ENCODE measurements at regions not wholly inside any gene's neighbourhood (a gene's known extent, or its start where the extent isn't known, plus 50 kb on each side); places are given as distances from the start of the nearest gene placed in this dataset.

DNA sequence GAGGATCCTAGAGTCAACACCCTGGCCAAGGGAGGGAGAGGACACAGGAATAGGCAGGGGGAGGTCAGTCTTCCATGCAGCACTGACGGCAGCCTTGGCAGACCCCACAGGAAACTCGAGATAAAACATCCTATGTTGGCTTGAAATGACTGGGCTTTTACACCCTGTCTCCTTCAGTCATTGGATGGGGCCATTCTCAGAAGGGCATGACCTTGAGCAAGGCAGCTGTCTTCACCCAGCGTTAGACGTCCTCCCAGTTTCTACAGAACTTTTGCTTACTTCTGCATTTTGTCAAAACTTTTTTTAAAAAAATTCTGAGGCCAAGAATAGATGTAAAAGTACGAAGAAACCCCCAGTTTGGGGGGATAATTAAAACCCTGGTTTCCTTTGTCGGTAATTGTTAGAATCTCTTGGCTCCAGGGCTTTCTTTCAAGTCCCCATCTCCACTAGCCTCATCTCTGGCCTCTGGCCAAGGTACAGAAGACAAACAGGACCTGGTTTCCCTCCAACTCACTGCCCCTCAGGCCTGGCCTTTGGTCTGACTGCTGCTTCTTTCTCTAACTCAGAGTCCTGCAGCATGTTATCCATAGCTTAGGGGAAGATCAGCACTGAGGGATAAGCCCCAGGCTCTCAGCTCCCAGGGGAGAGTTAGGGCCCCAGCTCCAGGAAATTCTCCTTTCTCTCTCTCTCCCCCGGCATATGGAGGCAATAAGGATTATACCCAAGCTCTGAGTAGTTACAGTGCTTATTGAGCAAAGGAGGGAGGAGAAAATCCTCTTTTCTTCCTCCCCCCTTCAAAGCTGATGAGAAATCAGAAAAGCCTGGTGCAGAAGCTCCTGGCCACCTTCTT is 51.6 kb upstream of the KCND3 start:
- no peak for DNase-seq

- no peak for DNase-seq
These were observed 54.4 kb upstream of the KCND3 start for GRCh38 chr1:112043901-112044300.

DNA sequence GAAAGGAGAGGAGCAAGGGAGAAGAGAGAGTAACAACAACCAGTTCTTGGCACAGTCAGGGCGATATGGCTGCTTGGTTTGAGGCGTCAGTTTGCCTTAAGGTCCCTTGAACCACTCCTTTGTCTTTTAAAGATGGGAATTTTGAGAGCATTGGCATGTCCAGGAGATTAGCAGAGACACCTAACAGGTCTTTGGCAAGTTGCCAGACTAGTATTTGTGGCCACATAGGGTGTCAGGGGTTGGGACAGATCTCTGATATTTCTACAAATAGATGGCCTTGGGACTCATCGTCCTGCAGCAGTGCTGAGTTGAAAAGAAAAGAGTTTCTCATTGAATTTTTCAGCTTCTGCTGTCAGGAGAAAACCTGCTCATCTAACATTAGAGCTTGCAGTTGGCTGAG is 55.3 kb upstream of the KCND3 start:
- DNase-seq, result no peak

DNA sequence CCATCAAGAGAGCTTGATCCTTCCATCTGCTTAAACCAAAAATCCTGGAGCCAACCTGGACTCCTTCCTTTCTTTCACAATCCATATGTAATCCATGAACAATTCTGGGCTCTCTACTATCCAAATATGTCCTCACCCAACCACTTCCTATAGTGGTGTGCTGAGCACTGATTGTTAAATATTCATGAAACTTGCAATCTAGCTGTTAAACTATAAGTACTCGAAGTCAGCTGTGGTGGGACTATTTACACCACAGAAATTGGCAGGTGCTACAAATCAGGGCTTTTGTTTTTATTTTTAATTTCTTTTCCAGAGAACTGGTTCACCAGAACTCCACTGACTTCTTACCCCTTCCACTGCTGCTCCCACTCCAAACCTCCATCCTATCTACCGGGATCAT is 57.2 kb upstream of the KCND3 start:
- DNase-seq, result no peak

- DNase-seq, result no peak
These were observed 59.0 kb upstream of the KCND3 start for GRCh38 chr1:112048421-112048820.

DNA sequence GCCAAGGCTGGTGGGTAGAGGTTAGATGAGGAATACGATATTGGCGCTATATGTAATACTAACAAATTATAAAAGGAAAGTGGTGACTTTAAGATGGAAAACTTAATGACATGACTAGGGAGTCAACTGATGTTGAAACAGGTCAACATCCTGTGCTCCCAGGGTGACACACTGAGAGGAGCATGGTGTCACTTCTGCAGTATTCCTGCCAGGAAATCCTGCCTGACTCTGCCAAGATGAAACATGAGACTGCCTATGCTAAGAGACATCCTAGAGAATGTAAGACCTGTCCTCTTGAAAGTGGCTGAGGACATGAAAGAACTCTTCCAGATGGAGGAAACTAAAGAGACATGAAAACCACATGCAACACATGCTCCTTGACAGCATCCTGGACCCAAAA is 65.0 kb upstream of the KCND3 start:
- DNase-seq, result no peak

GRCh38 chr1:112056354-112056753 is 66.9 kb upstream of the KCND3 start:
- DNase-seq, result no peak

DNA sequence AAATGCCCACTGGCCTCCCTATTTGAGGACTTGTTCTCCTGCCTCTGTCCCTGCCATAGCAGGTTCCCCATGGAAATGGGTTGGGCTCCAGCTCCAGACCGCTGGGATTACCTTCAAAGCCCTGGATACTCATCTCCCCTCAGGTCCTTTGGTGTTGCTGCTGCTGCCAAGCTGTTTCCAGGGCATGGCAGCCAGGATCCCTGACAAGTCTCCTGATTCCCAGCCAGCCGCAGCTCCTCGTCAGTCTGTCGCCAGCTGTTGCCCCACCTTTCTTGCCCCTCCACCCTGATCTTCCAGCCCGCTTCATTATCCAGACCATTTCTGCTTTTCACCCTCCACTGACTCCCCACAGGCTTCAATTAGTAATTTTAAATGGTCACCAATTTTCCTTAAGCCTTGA is 68.3 kb upstream of the KCND3 start:
- DNase-seq, result no peak

- peak; percentile 32 for DNase-seq
These were observed 69.5 kb upstream of the KCND3 start for GRCh38 chr1:112058815-112059450.

GRCh38 chr1:112059679-112060078 is 70.2 kb upstream of the KCND3 start:
- DNase-seq, result no peak

GRCh38 chr1:112060261-112060660 is 70.8 kb upstream of the KCND3 start:
- no peak for DNase-seq

- DNase-seq, result no peak
These were observed 71.6 kb upstream of the KCND3 start for GRCh38 chr1:112061056-112061455.

- DNase-seq, result no peak
These were observed 72.4 kb upstream of the KCND3 start for GRCh38 chr1:112061901-112062320.

- no peak for DNase-seq
These were observed 74.6 kb upstream of the KCND3 start for GRCh38 chr1:112063781-112064728.

DNA sequence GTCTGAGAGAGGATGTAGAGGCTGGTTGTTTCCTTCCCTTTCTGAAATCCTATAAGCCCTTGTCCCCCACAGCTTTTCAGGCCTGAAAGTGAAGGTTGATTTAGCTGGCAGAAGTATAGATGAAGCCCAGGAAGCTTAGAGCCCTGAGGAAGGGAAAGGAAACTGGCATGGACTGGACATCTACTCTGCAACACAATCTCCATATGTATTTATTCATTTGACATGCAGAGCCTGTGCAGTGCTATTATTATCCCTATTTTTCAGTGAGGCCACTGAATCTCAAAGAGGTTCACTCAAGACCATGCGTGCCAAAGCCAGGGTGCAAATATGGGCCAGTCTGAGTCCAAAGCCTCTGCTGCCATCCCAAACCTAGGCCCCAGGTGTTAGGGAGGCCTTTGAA is 78.5 kb upstream of the KCND3 start:
- no peak for DNase-seq

DNA sequence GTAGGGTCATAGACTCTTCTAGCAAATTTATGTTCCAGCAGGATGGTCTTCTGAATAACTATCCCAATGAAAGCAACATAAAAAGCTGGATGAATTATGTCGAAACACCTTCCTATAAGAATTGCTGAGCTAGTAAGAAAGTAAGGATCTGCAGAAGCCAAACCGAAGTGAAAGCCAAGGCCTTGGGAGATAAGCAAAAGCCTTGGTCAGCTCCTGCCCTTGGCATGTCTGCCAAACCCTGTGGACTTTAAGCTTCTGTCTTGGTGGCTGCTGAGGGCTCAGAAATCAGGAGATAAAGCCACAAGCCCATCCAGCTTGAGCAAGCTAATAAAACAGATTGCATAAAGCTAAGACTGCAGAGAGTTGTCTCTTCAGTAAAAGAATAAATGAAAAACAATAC is 81.2 kb upstream of the KCND3 start:
- DNase-seq, result no peak

- DNase-seq, result no peak
These were observed 85.2 kb upstream of the KCND3 start for GRCh38 chr1:112074711-112075110.

GRCh38 chr1:112075566-112075965 is 86.1 kb upstream of the KCND3 start:
- DNase-seq, result no peak

DNA sequence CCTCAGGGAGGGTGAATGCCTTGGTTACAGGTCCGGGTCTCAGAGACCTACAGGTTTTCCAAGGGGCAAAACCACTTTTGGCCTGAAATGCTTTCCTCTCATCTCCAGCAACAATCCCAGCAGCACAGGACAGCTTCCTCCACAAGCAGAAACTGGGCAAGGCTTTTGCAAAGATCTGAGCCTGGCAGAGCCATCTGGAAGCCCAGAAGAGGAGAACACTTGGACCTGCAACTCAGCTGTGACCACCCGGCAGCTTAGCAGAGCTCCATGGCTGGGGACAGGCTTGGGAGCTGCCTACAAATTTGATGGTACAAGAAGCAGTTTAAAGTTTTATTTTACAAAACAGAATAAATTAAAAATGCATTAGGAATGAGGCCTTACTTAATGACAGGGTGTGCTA is 90.0 kb upstream of the KCND3 start:
- DNase-seq, result no peak

GRCh38 chr1:112083487-112083886 is 94.0 kb upstream of the KCND3 start:
- DNase-seq, result no peak

DNA sequence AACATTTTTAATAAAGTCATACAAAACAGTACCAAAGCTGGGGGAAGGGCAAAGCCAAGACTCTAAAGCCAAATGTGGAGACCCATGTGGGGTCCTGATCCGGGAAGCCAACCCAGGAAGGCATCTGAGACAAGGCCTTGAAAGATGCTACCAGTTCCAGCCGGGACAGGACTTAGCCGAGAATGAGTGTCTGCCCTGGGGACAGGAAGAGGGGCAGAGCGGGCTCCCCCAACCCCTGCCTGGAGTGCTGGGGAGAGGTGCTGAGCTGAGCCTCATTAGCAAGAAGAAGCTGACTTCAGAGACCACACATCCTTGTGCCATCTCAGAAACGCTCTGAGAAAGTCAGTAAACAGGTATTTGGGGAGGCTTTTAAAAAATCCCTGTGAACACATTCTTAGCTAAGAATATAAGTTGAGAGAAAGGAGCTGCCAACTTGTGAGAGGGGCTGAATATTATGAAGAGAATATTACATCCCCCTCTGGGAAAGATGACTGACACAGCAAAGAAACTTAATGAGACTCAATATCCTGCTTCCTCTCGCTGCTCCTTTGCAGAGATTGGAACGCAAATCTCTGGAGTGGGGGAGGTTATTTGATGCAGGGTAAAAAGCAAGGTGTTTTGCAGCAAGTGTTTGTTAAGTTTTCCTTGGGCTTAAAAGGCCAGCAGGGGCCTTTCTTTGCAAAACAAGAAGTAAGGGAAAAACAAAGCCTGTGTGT is 103.3 kb upstream of the KCND3 start:
- no peak for DNase-seq

- no peak for DNase-seq
These were observed 103.9 kb upstream of the KCND3 start for GRCh38 chr1:112093372-112093694.

GRCh38 chr1:112099979-112100378 is 110.5 kb upstream of the KCND3 start:
- no peak for DNase-seq
